ENCODE measurements at regions not wholly inside any gene's neighbourhood (a gene's known extent, or its start where the extent isn't known, plus 50 kb on each side); places are given as distances from the start of the nearest gene placed in this dataset.

- intact Hi-C loops (cut with micrococcal nuclease) = loop anchor here (5.0 kb wide), 2 partner anchors 43 to 432 kb away; no protein-coding TSS in a partner anchor
- ATAC-seq (ENCODE audit: low read depth) = no peak
- Mint-ChIP-seq H3K27me3 (no peaks in the 10 kb centered on the region), H3K4me1 (peaks cover 34% of the 10 kb centered on the region), H3K9me3 (no peaks in the 10 kb centered on the region), H3K27ac (no peak overlapping the region), H3K4me3 (no peak overlapping the region), H3K36me3 (ENCODE audit: low read depth) (no peaks in the 10 kb centered on the region)
- CTCF ChIA-PET = no interaction called here
- POLR2A ChIA-PET = no interaction called here
- TF ChIP-seq CTCF (IDR thresholded peaks at IDR 0.05) = no peak
- no peak for DNase-seq
These were observed 67.0 kb upstream of the BCOR start for GRCh38 chrX:40164751-40165150.

- no peak overlapping the region for H3K27ac Mint-ChIP-seq
- intact Hi-C loops (cut with micrococcal nuclease) = loop anchor here (1.0 kb wide), 1 partner anchor 8 kb away; no protein-coding TSS in a partner anchor
- H3K4me3 Mint-ChIP-seq = peak overlapping the region; percentile 79
- ChIA-PET POLR2A (interaction anchor here (3.2 kb wide), 1 partner anchor 60 kb away, joined by 24 read pairs; the partner anchor contains the start of gene BCOR), CTCF (no interaction called here)
- no peak for TF ChIP-seq CTCF (IDR thresholded peaks at IDR 0.05)
- H3K4me1 Mint-ChIP-seq = peaks cover 20% of the 10 kb centered on the region
- DNase-seq (no peak), ATAC-seq (ENCODE audit: low read depth) (peak; percentile 41)
- H3K36me3 Mint-ChIP-seq (ENCODE audit: low read depth) = no peaks in the 10 kb centered on the region
- H3K9me3 Mint-ChIP-seq = no peaks in the 10 kb centered on the region
- H3K27me3 Mint-ChIP-seq = no peaks in the 10 kb centered on the region
These were observed 60.4 kb upstream of the BCOR start for GRCh38 chrX:40158036-40158706.

GRCh38 chrX:40157228-40158035 is 59.7 kb upstream of the BCOR start:
- ATAC-seq (ENCODE audit: low read depth) = no peak
- ChIA-PET CTCF (interaction anchor here (1.1 to 1.3 kb wide), 2 partner anchors 60 to 110 kb away, joined by 3 read pairs; partner anchors contain the start of gene BCOR), POLR2A (interaction anchor here (1.0 to 3.2 kb wide), 4 partner anchors 13 to 59 kb away, joined by 3 to 24 read pairs (median 5); partner anchors contain the start of gene BCOR)
- Mint-ChIP-seq H3K27me3 (no peaks in the 10 kb centered on the region), H3K27ac (no peak overlapping the region), H3K9me3 (no peaks in the 10 kb centered on the region), H3K4me3 (peak overlapping the region; percentile 41), H3K4me1 (peaks cover 20% of the 10 kb centered on the region), H3K36me3 (ENCODE audit: low read depth) (no peaks in the 10 kb centered on the region)
- TF ChIP-seq CTCF (IDR thresholded peaks at IDR 0.05) = no peak
- DNase-seq = no peak
- intact Hi-C loops (cut with micrococcal nuclease) = loop anchor here (1.0 kb wide), 1 partner anchor 9 kb away; no protein-coding TSS in a partner anchor

GRCh38 chrX:40156470-40157227 is 58.9 kb upstream of the BCOR start:
- H3K4me3 Mint-ChIP-seq = no peak overlapping the region
- ChIA-PET CTCF (interaction anchor here (1.1 to 1.3 kb wide), 2 partner anchors 59 to 111 kb away, joined by 3 read pairs; partner anchors contain the start of gene BCOR), POLR2A (interaction anchor here (0.6 to 3.2 kb wide), 5 partner anchors 13 to 143 kb away, joined by 3 to 24 read pairs (median 3); partner anchors contain the start of gene BCOR)
- DNase-seq (no peak), ATAC-seq (ENCODE audit: low read depth) (no peak)
- no peak for TF ChIP-seq CTCF (IDR thresholded peaks at IDR 0.05)
- H3K4me1 Mint-ChIP-seq = peaks cover 20% of the 10 kb centered on the region
- H3K9me3 Mint-ChIP-seq = no peaks in the 10 kb centered on the region
- no peaks in the 10 kb centered on the region for H3K36me3 Mint-ChIP-seq (ENCODE audit: low read depth)
- intact Hi-C loops (cut with micrococcal nuclease) = no loop called here
- no peak overlapping the region for H3K27ac Mint-ChIP-seq
- no peaks in the 10 kb centered on the region for H3K27me3 Mint-ChIP-seq

All from activated B cell treated with CpG ODN at 0.5 μM for 24 hours (primary cell).